Gastrocnemius medialis (tissue), 4 donors: ENCODE measurements at regions not wholly inside any gene's neighbourhood (a gene's known extent, or its start where the extent isn't known, plus 50 kb on each side); places are given as distances from the start of the nearest gene placed in this dataset.

Source experiments
- ATAC-seq, 2 donors: fragments of 150-250 bp; one replicate each; pipeline ENCODE4 v1.9.1; 2016
- DNase-seq, 2 donors: peaks; one replicate each; pipeline ENCODE4 v3.0.0-alpha.2; 2019
- H3K27ac ChIP-seq, 4 donors: fragments of 200-600 bp; sonication (generic); 1 replicate in 1 of 4; 2 replicates in 3 of 4; pipeline ENCODE4 v1.5.1; 2016 to 2018; ENCODE audit warnings: mild to moderate bottlenecking in 2 of 4, moderate library complexity in 1 of 4
- H3K27me3 ChIP-seq, 3 donors: fragments of 200-600 bp; sonication (generic) in 2 of 3; 1 replicate in 1 of 3; 2 replicates in 2 of 3; pipeline versions ENCODE4 v1.5.1 to v1.6.0; 2016 to 2019; ENCODE audit warnings: mild to moderate bottlenecking in 1 of 3, moderate library complexity in 1 of 3
- H3K36me3 ChIP-seq, 2 donors: fragments of 200-600 bp; sonication (generic) in 1 of 2; one replicate each; pipeline ENCODE4 v1.5.1; 2017 to 2018
- H3K4me1 ChIP-seq, 2 donors: fragments of 200-600 bp; sonication (generic) in 1 of 2; one replicate each; pipeline ENCODE4 v1.5.1; 2016 to 2017; ENCODE audit warnings: mild to moderate bottlenecking in 2 of 2
- H3K4me3 ChIP-seq, 4 donors: fragments of 200-600 bp; sonication (generic) in 3 of 4; 1 replicate in 1 of 4; 2 replicates in 3 of 4; pipeline ENCODE4 v1.5.1; 2016 to 2019; ENCODE audit warnings: mild to moderate bottlenecking in 2 of 4
- H3K9me3 ChIP-seq, 3 donors: fragments of 200-600 bp; sonication (generic) in 2 of 3; 1 replicate in 1 of 3; 2 replicates in 2 of 3; pipeline ENCODE4 v1.5.1; 2016 to 2019
- CTCF ChIP-seq, 5 experiments: fragments of 450-650 bp in 3 of 5; fragments of 200-600 bp in 2 of 5; sonication (generic) in 2 of 5; IDR thresholded peaks in 4 of 5; conservative IDR thresholded peaks in 1 of 5; 1 replicate in 4 of 5; 2 replicates in 1 of 5; pipeline ENCODE4 v1.5.1; 2016 to 2019; ENCODE audit warnings: antibody characterized with exemption in 5 of 5, mild to moderate bottlenecking in 3 of 5, moderate library complexity in 3 of 5
- POLR2A ChIP-seq, 2 donors: fragments of 450-650 bp; IDR thresholded peaks; one replicate each; pipeline ENCODE4 v1.6.1; 2017; ENCODE audit warnings: antibody characterized with exemption in 2 of 2, mild to moderate bottlenecking in 2 of 2, moderate library complexity in 2 of 2
- in situ Hi-C, 4 donors: fragments of 200-750 bp; cut with MboI; loops; one replicate each; pipeline versions ENCODE4 v1.15.0 to v1.8.0; 2017; ENCODE audit warnings: low sequenced_read_pairs in 4 of 4
- intact Hi-C: fragments of 100-400 bp; cut with DNase I; formaldehyde crosslinking; loops from one replicate; pipeline ENCODE4 v1.15.1; 2023; ENCODE audit warnings: low total_unique reads

- ATAC-seq: no peak
- no peak overlapping the region for H3K27ac ChIP-seq
- no peaks in the 10 kb centered on the region for H3K27me3 ChIP-seq
- in situ Hi-C loops (no loop called here), intact Hi-C loops (no loop called here)
- DNase-seq: no peak
- H3K4me3 ChIP-seq: no peak overlapping the region
- no peaks in the 10 kb centered on the region for H3K36me3 ChIP-seq
- TF ChIP-seq CTCF (IDR thresholded peaks at IDR 0.05 in 4 of 5, conservative IDR thresholded peaks at IDR 0.05 in 1 of 5) (no peak), POLR2A (IDR thresholded peaks at IDR 0.05) (no peak)
- peaks cover 37 to 38% of the 10 kb centered on the region in 2 donors for H3K4me1 ChIP-seq
- no peaks in the 10 kb centered on the region for H3K9me3 ChIP-seq
These were observed 211.1 kb upstream of the ADAMTS9 start for GRCh38 chr3:64898941-64899340.

DNA sequence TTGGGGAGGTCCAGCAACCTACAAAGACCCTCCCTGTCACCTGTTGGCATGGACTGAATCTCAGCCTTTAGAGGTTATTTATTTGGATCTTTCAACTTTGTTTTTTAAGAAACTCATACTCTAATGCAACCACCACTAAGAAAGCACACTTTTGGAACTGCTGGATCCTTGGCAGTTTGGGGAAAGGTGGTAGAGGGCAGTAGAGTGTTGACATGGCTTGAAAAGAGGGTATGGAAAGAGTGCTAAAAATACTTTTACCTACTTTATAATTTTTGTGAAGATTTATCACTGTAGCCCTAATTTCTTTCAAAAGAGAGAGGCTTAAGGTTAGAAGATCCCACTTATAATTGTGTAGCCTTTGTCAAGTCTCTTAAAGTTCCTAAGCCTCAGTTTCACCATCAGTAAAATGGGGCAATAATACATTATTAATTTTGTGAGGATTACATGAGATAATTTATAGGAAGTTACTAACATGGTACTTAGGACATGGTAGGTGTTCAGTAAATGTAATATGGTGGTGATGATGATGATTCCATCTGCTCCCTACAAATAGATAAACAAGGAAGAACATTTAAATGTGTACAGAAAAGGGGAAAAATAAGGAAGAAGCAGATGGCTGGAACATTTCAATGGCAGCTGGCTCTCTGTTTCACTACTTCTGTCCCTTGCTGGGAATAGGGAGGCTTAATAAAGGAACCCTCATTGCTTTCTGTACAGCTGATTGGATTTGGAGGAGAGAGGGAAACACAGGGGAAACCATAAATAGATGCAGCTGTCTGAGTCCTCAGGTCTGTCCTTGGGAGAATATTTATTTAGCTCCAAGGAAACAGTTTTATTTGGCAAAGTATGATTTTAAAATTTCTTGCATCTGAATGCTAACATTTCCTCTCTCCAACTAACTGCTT is 208.4 kb upstream of the ADAMTS9 start:
- TF ChIP-seq POLR2A (IDR thresholded peaks at IDR 0.05) (no peak), CTCF (IDR thresholded peaks at IDR 0.05 in 4 of 5, conservative IDR thresholded peaks at IDR 0.05 in 1 of 5) (no peak)
- intact Hi-C loops: no loop called here
- H3K4me1 ChIP-seq: peaks cover 14 to 20% of the 10 kb centered on the region in 2 donors

GRCh38 chr3:64895106-64895990 is 207.5 kb upstream of the ADAMTS9 start:
- H3K27me3 ChIP-seq: no peaks in the 10 kb centered on the region
- TF ChIP-seq CTCF (IDR thresholded peaks at IDR 0.05 in 4 of 5, conservative IDR thresholded peaks at IDR 0.05 in 1 of 5): no peak
- no peak for TF ChIP-seq POLR2A (IDR thresholded peaks at IDR 0.05)
- H3K36me3 ChIP-seq: no peaks in the 10 kb centered on the region
- intact Hi-C loops (no loop called here), in situ Hi-C loops (no loop called here)
- no peak for DNase-seq
- H3K4me3 ChIP-seq: no peak overlapping the region
- no peak for ATAC-seq
- H3K4me1 ChIP-seq: peaks cover 5 to 19% of the 10 kb centered on the region in 2 donors
- no peaks in the 10 kb centered on the region for H3K9me3 ChIP-seq
- peak overlapping the region; percentile 25 to 50 (median 31) for H3K27ac ChIP-seq

More for the DNA sequence above, 208.4 kb upstream of the ADAMTS9 start:
- Histone ChIP-seq H3K9me3 (no peaks in the 10 kb centered on the region), H3K27ac (peak overlapping the region; percentile 4 to 50 (median 29)), H3K36me3 (no peaks in the 10 kb centered on the region), H3K4me3 (no peak overlapping the region), H3K27me3 (no peaks in the 10 kb centered on the region)
- no peak for DNase-seq
- in situ Hi-C loops: no loop called here
- peak in 1 of 2 donors; percentile 38 for ATAC-seq

GRCh38 chr3:64894006-64894405 is 206.2 kb upstream of the ADAMTS9 start:
- peak overlapping the region; percentile 8 to 33 (median 24) for H3K27ac ChIP-seq
- H3K9me3 ChIP-seq: no peaks in the 10 kb centered on the region
- intact Hi-C loops: loop anchor here (5.0 kb wide), 1 partner anchor 48 kb away; no protein-coding TSS in a partner anchor

More at GRCh38 chr3:64894006-64894405, 206.2 kb upstream of the ADAMTS9 start:
- H3K4me3 ChIP-seq: no peak overlapping the region
- ATAC-seq: no peak
- H3K4me1 ChIP-seq: peaks cover 1 to 22% of the 10 kb centered on the region in 2 donors
- H3K27me3 ChIP-seq: no peaks in the 10 kb centered on the region
- no peaks in the 10 kb centered on the region for H3K36me3 ChIP-seq
- TF ChIP-seq CTCF (IDR thresholded peaks at IDR 0.05 in 4 of 5, conservative IDR thresholded peaks at IDR 0.05 in 1 of 5): no peak
- TF ChIP-seq POLR2A (IDR thresholded peaks at IDR 0.05): no peak
- in situ Hi-C loops: no loop called here
- no peak for DNase-seq
